IMR-90 (cell line): ENCODE measurements at regions not wholly inside any gene's neighbourhood (a gene's known extent, or its start where the extent isn't known, plus 50 kb on each side); places are given as distances from the start of the nearest gene placed in this dataset.

Source experiments
- ATAC-seq: fragments of 200-7000 bp; cut with Tn5 transposase; 2 replicates; pipeline ENCODE4 v1.9.1; 2020; ENCODE audit warnings: low read depth, mild to moderate bottlenecking, moderate library complexity
- BruUV-seq: library from RNA; stranded (reverse); fragments of 400-500 nt; replicated peaks from 2 replicates; lab custom pipeline; 2021; lab: Mats Ljungman, UMichigan
- CTCF ChIA-PET: fragments of 300-600 bp; formaldehyde crosslinking; extraction: SDS; loops from one replicate; lab custom pipeline; 2021; ENCODE audit warnings: antibody characterized with exemption; lab: Yijun Ruan, JAX
- POLR2A ChIA-PET: fragments of 300-600 bp; sonication (Branson Sonifier 250); formaldehyde crosslinking; loops from one replicate; lab custom pipeline; 2022; ENCODE audit warnings: antibody characterized with exemption; ENCODE audit not compliant: unreplicated experiment; lab: Charles Lee
- DNase-seq: peaks from one replicate; pipeline ENCODE4 v3.0.0; 2013
- H2AFZ ChIP-seq: replicated peaks from 2 replicates; pipeline ENCODE3; 2013; ENCODE audit warnings: low read length, mild to moderate bottlenecking; ENCODE audit not compliant: poor library complexity
- H2AK5ac ChIP-seq: 2 replicates; pipeline ENCODE4 v1.6.1; 2013; ENCODE audit warnings: low read depth, low read length, inconsistent platforms
- H2AK9ac ChIP-seq: replicated peaks from 2 replicates; pipeline ENCODE3; 2013; ENCODE audit warnings: mild to moderate bottlenecking, low read depth, low read length, moderate library complexity; ENCODE audit not compliant: poor library complexity
- H2BK120ac ChIP-seq: 2 replicates; pipeline ENCODE4 v1.6.1; 2013; ENCODE audit warnings: low read depth, low read length, inconsistent platforms
- H2BK15ac ChIP-seq: 3 replicates; pipeline ENCODE4 v1.6.1; 2013; ENCODE audit warnings: low read depth, low read length, inconsistent platforms
- H2BK20ac ChIP-seq: 2 replicates; pipeline ENCODE4 v1.6.1; 2013; ENCODE audit warnings: low read depth, mild to moderate bottlenecking, inconsistent platforms, low read length, moderate library complexity
- H2BK5ac ChIP-seq: 2 replicates; pipeline ENCODE4 v1.6.1; 2013; ENCODE audit warnings: mild to moderate bottlenecking, low read depth, low read length, inconsistent platforms; ENCODE audit not compliant: poor library complexity, severe bottlenecking
- H3K14ac ChIP-seq: replicated peaks from 2 replicates; pipeline ENCODE4 v1.6.1; 2013; ENCODE audit warnings: low read depth, low read length, inconsistent platforms
- H3K18ac ChIP-seq: 2 replicates; pipeline ENCODE4 v1.6.1; 2013; ENCODE audit warnings: low read depth, low read length, control low read depth
- H3K23ac ChIP-seq: 2 replicates; pipeline ENCODE4 v1.6.1; 2013; ENCODE audit warnings: low read depth, low read length, inconsistent platforms
- H3K27ac ChIP-seq: 2 replicates; pipeline ENCODE4 v1.5.1; 2013; ENCODE audit warnings: mild to moderate bottlenecking, control low read depth, low read length; ENCODE audit not compliant: insufficient read depth
- H3K27me3 ChIP-seq: 2 replicates; pipeline ENCODE4 v1.6.1; 2013; ENCODE audit warnings: low read length; ENCODE audit not compliant: control insufficient read depth, insufficient read depth
- H3K36me3 ChIP-seq: 2 replicates; pipeline ENCODE4 v1.6.1; 2013; ENCODE audit warnings: low read length, mixed read lengths; ENCODE audit not compliant: control insufficient read depth, insufficient read depth
- H3K4ac ChIP-seq: 2 replicates; pipeline ENCODE4 v1.6.1; 2013; ENCODE audit warnings: low read depth, low read length, inconsistent platforms
- H3K4me1 ChIP-seq: 2 replicates; pipeline ENCODE4 v1.6.1; 2013; ENCODE audit warnings: low read length, mixed read lengths; ENCODE audit not compliant: control insufficient read depth, insufficient read depth
- H3K4me2 ChIP-seq: 2 replicates; pipeline ENCODE4 v1.6.1; 2013; ENCODE audit warnings: low read depth, mild to moderate bottlenecking, control low read depth, low read length, moderate library complexity
- H3K4me3 ChIP-seq: 2 replicates; pipeline ENCODE4 v1.5.1; 2013; ENCODE audit warnings: low read depth, mild to moderate bottlenecking, control low read depth, low read length, moderate library complexity; ENCODE audit not compliant: insufficient read depth
- H3K56ac ChIP-seq: 2 replicates; pipeline ENCODE4 v1.6.1; 2013; ENCODE audit warnings: low read length, inconsistent platforms; ENCODE audit not compliant: insufficient read depth; ENCODE audit errors: extremely low read depth
- H3K79me1 ChIP-seq, 2 experiments: 2 replicates each; pipeline ENCODE4 v1.6.1; 2013; ENCODE audit warnings: low read length in 2 of 2, inconsistent platforms in 1 of 2, low read depth in 1 of 2
- H3K9ac ChIP-seq: 2 replicates; pipeline ENCODE4 v1.6.1; 2013; ENCODE audit warnings: low read depth, low read length, control low read depth
- H3K9me1 ChIP-seq: 2 replicates; pipeline ENCODE4 v1.6.1; 2013; ENCODE audit warnings: low read length, inconsistent platforms; ENCODE audit not compliant: insufficient read depth
- H3K9me3 ChIP-seq: 2 replicates; pipeline ENCODE4 v1.6.1; 2013; ENCODE audit warnings: low read length; ENCODE audit not compliant: control insufficient read depth, insufficient read depth
- H4K20me1 ChIP-seq: 2 replicates; pipeline ENCODE4 v1.6.1; 2013; ENCODE audit warnings: low read length, inconsistent platforms; ENCODE audit not compliant: insufficient read depth
- H4K5ac ChIP-seq: 2 replicates; pipeline ENCODE4 v1.6.1; 2013; ENCODE audit warnings: mild to moderate bottlenecking, low read depth, low read length, control low read depth
- H4K8ac ChIP-seq, 2 experiments: 2 replicates each; pipeline ENCODE4 v1.6.1; 2013; ENCODE audit warnings: low read depth in 2 of 2, low read length in 2 of 2, control low read depth in 1 of 2, inconsistent platforms in 1 of 2
- H4K91ac ChIP-seq: 2 replicates; pipeline ENCODE4 v1.6.1; 2013; ENCODE audit warnings: low read depth, low read length, inconsistent platforms; ENCODE audit not compliant: insufficient read depth
- BHLHE40 ChIP-seq: fragments of 150-350 bp; IDR thresholded peaks from 2 replicates; pipeline ENCODE4 v1.6.1; 2016; ENCODE audit warnings: mild to moderate bottlenecking, low read depth, low read length
- CEBPB ChIP-seq: IDR thresholded peaks from 2 replicates; pipeline ENCODE4 v1.6.1; 2012; ENCODE audit warnings: low read depth, low read length, improper control_type of control experiment
- CHD1 ChIP-seq: IDR thresholded peaks from 2 replicates; pipeline ENCODE4 v1.6.1; 2012; ENCODE audit warnings: low read depth, low read length, improper control_type of control experiment
- MAFK ChIP-seq: IDR thresholded peaks from 2 replicates; pipeline ENCODE4 v1.6.1; 2012; ENCODE audit warnings: low read depth, low read length, improper control_type of control experiment
- MXI1 ChIP-seq: IDR thresholded peaks from 2 replicates; pipeline ENCODE4 v1.6.1; 2012; ENCODE audit warnings: low read depth, mild to moderate bottlenecking, low read length, moderate library complexity, borderline replicate concordance
- NFE2L2 ChIP-seq: fragments of 150-350 bp; IDR thresholded peaks from 2 replicates; pipeline ENCODE4 v1.6.1; 2016; ENCODE audit warnings: low read depth, mild to moderate bottlenecking, low read length
- RFX5 ChIP-seq: IDR thresholded peaks from 2 replicates; pipeline ENCODE4 v1.8.0; 2012; ENCODE audit warnings: low read depth, mild to moderate bottlenecking, low read length, moderate library complexity
- SMC3 ChIP-seq: fragments of 150-350 bp; IDR thresholded peaks from 2 replicates; pipeline ENCODE4 v1.6.1; 2016; ENCODE audit warnings: low read depth, mild to moderate bottlenecking, antibody characterized with exemption, low read length, moderate library complexity
- WGBS, 2 experiments: methylation state at CpG; one replicate each; pipeline versions ENCODE4 v1.1.5 to v1.1.7; 2013; ENCODE audit warnings: missing lambda C conversion rate in 2 of 2; ENCODE audit not compliant: insufficient read length in 1 of 2; ENCODE audit errors: extremely low coverage in 2 of 2; 5-methylcytosine and 5-hydroxymethylcytosine counted together
- dilution Hi-C: fragments of 300-500 bp; cut with HindIII; formaldehyde crosslinking; loops from one replicate; pipeline ENCODE4 v1.14.3; 2018; ENCODE audit warnings: low sequenced_read_pairs; ENCODE audit not compliant: unreplicated experiment
- in situ Hi-C: fragments of 300-500 bp; cut with MboI; formaldehyde crosslinking; loops from 3 replicates; pipeline ENCODE4 v1.14.3; 2019; ENCODE audit warnings: low sequenced_read_pairs, inconsistent platforms, mixed read lengths
- intact Hi-C: fragments of 100-400 bp; cut with micrococcal nuclease; formaldehyde crosslinking; loops from 2 replicates; pipeline ENCODE4 v1.10.0; 2022
- TF ChIP-seq, protein P1 (sequence below): conservative IDR thresholded peaks from 2 replicates; pipeline ENCODE4 v1.5.1; 2012; ENCODE audit warnings: mild to moderate bottlenecking, low read depth, low read length, improper control_type of control experiment

DNA sequence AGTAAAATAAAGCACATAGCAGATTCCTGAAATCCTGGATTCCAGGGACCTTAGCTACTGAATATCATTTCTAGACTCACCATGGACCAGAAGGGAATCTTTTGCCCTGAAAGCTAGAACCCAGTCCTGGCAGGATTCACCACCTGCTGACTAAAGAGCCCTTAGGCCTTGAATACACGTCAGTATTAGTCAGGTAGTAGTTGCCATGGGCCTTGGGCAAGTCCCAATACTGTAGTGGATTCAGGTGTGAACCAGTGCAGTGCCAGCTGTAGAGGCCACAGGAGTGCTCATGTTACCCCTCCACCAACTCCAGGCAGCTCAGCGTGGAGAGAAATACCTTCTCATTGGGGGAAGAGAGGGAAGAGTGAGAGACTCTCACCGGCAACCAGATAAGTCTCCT lies 64.1 kb upstream of the UBQLN2 start:
- no peak overlapping the region for H3K14ac ChIP-seq
- no TSS peak for BruUV-seq
- dilution Hi-C loops = no loop called here
- no peak overlapping the region for H2BK20ac ChIP-seq
- no peak overlapping the region for H3K56ac ChIP-seq
- no peaks in the 10 kb centered on the region for H3K79me1 ChIP-seq
- no peak overlapping the region for H2BK15ac ChIP-seq
- H3K4ac ChIP-seq = no peak overlapping the region
- DNase-seq (no peak), ATAC-seq (no peak)
- no peak overlapping the region for H3K27ac ChIP-seq
- H3K18ac ChIP-seq = no peak overlapping the region
- TF ChIP-seq, protein P1, sequence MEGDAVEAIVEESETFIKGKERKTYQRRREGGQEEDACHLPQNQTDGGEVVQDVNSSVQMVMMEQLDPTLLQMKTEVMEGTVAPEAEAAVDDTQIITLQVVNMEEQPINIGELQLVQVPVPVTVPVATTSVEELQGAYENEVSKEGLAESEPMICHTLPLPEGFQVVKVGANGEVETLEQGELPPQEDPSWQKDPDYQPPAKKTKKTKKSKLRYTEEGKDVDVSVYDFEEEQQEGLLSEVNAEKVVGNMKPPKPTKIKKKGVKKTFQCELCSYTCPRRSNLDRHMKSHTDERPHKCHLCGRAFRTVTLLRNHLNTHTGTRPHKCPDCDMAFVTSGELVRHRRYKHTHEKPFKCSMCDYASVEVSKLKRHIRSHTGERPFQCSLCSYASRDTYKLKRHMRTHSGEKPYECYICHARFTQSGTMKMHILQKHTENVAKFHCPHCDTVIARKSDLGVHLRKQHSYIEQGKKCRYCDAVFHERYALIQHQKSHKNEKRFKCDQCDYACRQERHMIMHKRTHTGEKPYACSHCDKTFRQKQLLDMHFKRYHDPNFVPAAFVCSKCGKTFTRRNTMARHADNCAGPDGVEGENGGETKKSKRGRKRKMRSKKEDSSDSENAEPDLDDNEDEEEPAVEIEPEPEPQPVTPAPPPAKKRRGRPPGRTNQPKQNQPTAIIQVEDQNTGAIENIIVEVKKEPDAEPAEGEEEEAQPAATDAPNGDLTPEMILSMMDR = no peak
- TF ChIP-seq MXI1 = no peak
- TF ChIP-seq MAFK = no peak
- TF ChIP-seq BHLHE40 = no peak
- TF ChIP-seq SMC3 = no peak
- no peak for TF ChIP-seq CHD1
- TF ChIP-seq NFE2L2 = no peak
- no peak for TF ChIP-seq CEBPB
- TF ChIP-seq RFX5 = no peak
- H3K23ac ChIP-seq = no peak overlapping the region
- ChIA-PET CTCF (no interaction called here), POLR2A (no interaction called here)
- no peaks in the 10 kb centered on the region; the same call in 1 of the 2 replicates for H3K9me3 ChIP-seq
- H2AK5ac ChIP-seq = no peak overlapping the region
- H3K36me3 ChIP-seq = no peaks in the 10 kb centered on the region
- H3K4me2 ChIP-seq = no peak overlapping the region
- no peaks in the 10 kb centered on the region for H4K20me1 ChIP-seq
- intact Hi-C loops = no loop called here
- no CpG with 5 or more reads among the region's 3 CpGs for WGBS, 2 experiments
- in situ Hi-C loops = no loop called here
- no peak overlapping the region for H2BK5ac ChIP-seq
- H4K8ac ChIP-seq = no peak overlapping the region
- H3K4me3 ChIP-seq = no peak overlapping the region
- H4K5ac ChIP-seq = no peak overlapping the region
- H4K91ac ChIP-seq = no peak overlapping the region
- H2BK120ac ChIP-seq = no peak overlapping the region
- no peaks in the 10 kb centered on the region for H3K9me1 ChIP-seq
- H3K27me3 ChIP-seq = no peaks in the 10 kb centered on the region; the same call in 1 of the 2 replicates
- no peaks in the 10 kb centered on the region for H3K4me1 ChIP-seq
- no peak overlapping the region for H2AK9ac ChIP-seq
- no peak overlapping the region for H3K9ac ChIP-seq
- H2AFZ ChIP-seq = no peak overlapping the region
